Stomach (tissue), 8 donors: ENCODE measurements at regions not wholly inside any gene's neighbourhood (a gene's known extent, or its start where the extent isn't known, plus 50 kb on each side); places are given as distances from the start of the nearest gene placed in this dataset.

ENCODE experiments used
- DNase-seq, 2 donors: peaks; one replicate each; pipeline versions ENCODE4 v3.0.0 to v3.0.0-alpha.2; 2013 to 2019
- H3K27ac ChIP-seq, 5 donors: fragments of 200-600 bp in 4 of 5; sonication (generic) in 4 of 5; one replicate each; pipeline ENCODE4 v1.5.1; 2013 to 2019; ENCODE audit warnings: mild to moderate bottlenecking in 1 of 5, moderate library complexity in 1 of 5
- H3K27me3 ChIP-seq, 3 donors: fragments of 200-600 bp; sonication (generic); one replicate each; pipeline ENCODE4 v1.5.1; 2017 to 2019; ENCODE audit warnings: mixed run types in 1 of 3
- H3K36me3 ChIP-seq, 4 donors: fragments of 200-600 bp; sonication (generic); 1 replicate in 3 of 4; 2 replicates in 1 of 4; pipeline ENCODE4 v1.5.1; 2016 to 2019
- H3K4me1 ChIP-seq, 4 donors: fragments of 200-600 bp; sonication (generic); one replicate each; pipeline ENCODE4 v1.5.1; 2016 to 2019
- H3K4me3 ChIP-seq, 4 donors: fragments of 200-600 bp; sonication (generic) in 3 of 4; one replicate each; pipeline ENCODE4 v1.5.1; 2016 to 2019; ENCODE audit warnings: mild to moderate bottlenecking in 1 of 4
- H3K9me3 ChIP-seq, 4 donors: fragments of 200-600 bp; sonication (generic); one replicate each; pipeline ENCODE4 v1.5.1; 2016 to 2019
- CTCF ChIP-seq, 7 experiments: fragments of 450-650 bp in 4 of 7; fragments of 200-600 bp in 3 of 7; sonication (generic) in 3 of 7; IDR thresholded peaks; one replicate each; pipeline ENCODE4 v1.5.1; 2016 to 2019; ENCODE audit warnings: antibody characterized with exemption in 7 of 7, control low read depth in 2 of 7, mild to moderate bottlenecking in 1 of 7
- EP300 ChIP-seq: sonication (generic); formaldehyde crosslinking; IDR thresholded peaks from one replicate; pipeline ENCODE4 v1.6.1; 2017; ENCODE audit warnings: antibody characterized with exemption
- POLR2A ChIP-seq, 4 donors: fragments of 450-650 bp; IDR thresholded peaks; one replicate each; pipeline ENCODE4 v1.6.1; 2016; ENCODE audit warnings: antibody characterized with exemption in 4 of 4, control low read depth in 2 of 4, mild to moderate bottlenecking in 1 of 4, moderate library complexity in 1 of 4
- POLR2AphosphoS5 ChIP-seq, 3 donors: sonication (generic); formaldehyde crosslinking; IDR thresholded peaks; one replicate each; pipeline ENCODE4 v1.6.1; 2016; ENCODE audit warnings: antibody characterized with exemption in 3 of 3
- WGBS, 5 donors: extraction: QIAGEN DNeasy Blood & Tissue Kit in 3 of 5; methylation state at CpG; one replicate each; pipeline versions ENCODE4 v1.1.5 to v1.1.7; 2013 to 2018; 5-methylcytosine and 5-hydroxymethylcytosine counted together
- intact Hi-C: fragments of 100-400 bp; cut with DNase I; formaldehyde crosslinking; loops from one replicate; pipeline ENCODE4 v1.15.1; 2023; ENCODE audit warnings: low total_unique reads
- donor health status: healthy with polysubstance abuse.
- donor health status: Bipolar disorder and iron deficiency.
- donor health status: healthy.

- DNase-seq = no peak
- H3K27ac ChIP-seq = no peak overlapping the region
- TF ChIP-seq POLR2A (IDR thresholded peaks at IDR 0.05) (no peak), CTCF (IDR thresholded peaks at IDR 0.05) (no peak), POLR2AphosphoS5 (IDR thresholded peaks at IDR 0.05) (no peak), EP300 (no peak)
- intact Hi-C loops = no loop called here
- H3K4me3 ChIP-seq = no peak overlapping the region
- no peaks in the 10 kb centered on the region for H3K36me3 ChIP-seq
- no peaks in the 10 kb centered on the region for H3K4me1 ChIP-seq
- no peaks in the 10 kb centered on the region for H3K27me3 ChIP-seq
- H3K9me3 ChIP-seq = peaks cover 0 to 26% (median 11%) of the 10 kb centered on the region in 4 donors
Observed at GRCh38 chr4:159649237-159649636, 546.4 kb downstream of the RAPGEF2 start.

GRCh38 chr4:159652871-159653270, 550.0 kb downstream of the RAPGEF2 start:
- Histone ChIP-seq H3K4me3 (no peak overlapping the region), H3K27ac (no peak overlapping the region), H3K9me3 (peaks cover 0 to 30% (median 7%) of the 10 kb centered on the region in 4 donors), H3K27me3 (no peaks in the 10 kb centered on the region), H3K36me3 (no peaks in the 10 kb centered on the region), H3K4me1 (no peaks in the 10 kb centered on the region)
- intact Hi-C loops = no loop called here
- no peak for DNase-seq
- no peak for TF ChIP-seq POLR2AphosphoS5 (IDR thresholded peaks at IDR 0.05)
- no peak for TF ChIP-seq EP300
- no peak for TF ChIP-seq CTCF (IDR thresholded peaks at IDR 0.05)
- no peak for TF ChIP-seq POLR2A (IDR thresholded peaks at IDR 0.05)
- WGBS, 5 donors = 52 to 76% (median 65%) methylated on average over 1 of the region's 1 CpG

GRCh38 chr4:159655547-159655946, 552.7 kb downstream of the RAPGEF2 start:
- 0 to 61% (median 29%) methylated on average over 1 of the region's 1 CpG for WGBS, 5 donors
- intact Hi-C loops = no loop called here

GRCh38 chr4:159669094-159669493, 566.2 kb downstream of the RAPGEF2 start:
- TF ChIP-seq POLR2AphosphoS5 (IDR thresholded peaks at IDR 0.05) = no peak
- no peak for TF ChIP-seq CTCF (IDR thresholded peaks at IDR 0.05)
- TF ChIP-seq POLR2A (IDR thresholded peaks at IDR 0.05) = no peak
- TF ChIP-seq EP300 = no peak
- no peaks in the 10 kb centered on the region for H3K4me1 ChIP-seq
- H3K27me3 ChIP-seq = no peaks in the 10 kb centered on the region
- intact Hi-C loops = no loop called here
- no peak overlapping the region for H3K27ac ChIP-seq
- no peaks in the 10 kb centered on the region for H3K36me3 ChIP-seq
- DNase-seq = no peak
- WGBS, 5 donors = 79 to 87% (median 84%) methylated on average over 4 of the region's 4 CpGs
- H3K9me3 ChIP-seq = peaks cover 0 to 1% (median 0%) of the 10 kb centered on the region in 4 donors
- H3K4me3 ChIP-seq = no peak overlapping the region

More at GRCh38 chr4:159655547-159655946, 552.7 kb downstream of the RAPGEF2 start:
- DNase-seq = no peak
- H3K4me1 ChIP-seq = no peaks in the 10 kb centered on the region
- no peak for TF ChIP-seq EP300
- no peak for TF ChIP-seq CTCF (IDR thresholded peaks at IDR 0.05)
- no peak for TF ChIP-seq POLR2AphosphoS5 (IDR thresholded peaks at IDR 0.05)
- TF ChIP-seq POLR2A (IDR thresholded peaks at IDR 0.05) = no peak
- no peak overlapping the region for H3K4me3 ChIP-seq
- no peaks in the 10 kb centered on the region for H3K27me3 ChIP-seq
- H3K9me3 ChIP-seq = peaks cover 0 to 11% (median 0%) of the 10 kb centered on the region in 4 donors
- no peak overlapping the region for H3K27ac ChIP-seq
- no peaks in the 10 kb centered on the region for H3K36me3 ChIP-seq
